IMR-90 (cell line): ENCODE measurements at regions not wholly inside any gene's neighbourhood (a gene's known extent, or its start where the extent isn't known, plus 50 kb on each side); places are given as distances from the start of the nearest gene placed in this dataset.

Experiments
- ATAC-seq: fragments of 200-7000 bp; cut with Tn5 transposase; 2 replicates; pipeline ENCODE4 v1.9.1; 2020; ENCODE audit warnings: low read depth, mild to moderate bottlenecking, moderate library complexity
- BruUV-seq: library from RNA; stranded (reverse); fragments of 400-500 nt; replicated peaks from 2 replicates; lab custom pipeline; 2021; lab: Mats Ljungman, UMichigan
- CTCF ChIA-PET: fragments of 300-600 bp; formaldehyde crosslinking; extraction: SDS; loops from one replicate; lab custom pipeline; 2021; ENCODE audit warnings: antibody characterized with exemption; lab: Yijun Ruan, JAX
- POLR2A ChIA-PET: fragments of 300-600 bp; sonication (Branson Sonifier 250); formaldehyde crosslinking; loops from one replicate; lab custom pipeline; 2022; ENCODE audit warnings: antibody characterized with exemption; ENCODE audit not compliant: unreplicated experiment; lab: Charles Lee
- DNase-seq: peaks from one replicate; pipeline ENCODE4 v3.0.0; 2013
- H2AFZ ChIP-seq: replicated peaks from 2 replicates; pipeline ENCODE3; 2013; ENCODE audit warnings: low read length, mild to moderate bottlenecking; ENCODE audit not compliant: poor library complexity
- H2AK5ac ChIP-seq: 2 replicates; pipeline ENCODE4 v1.6.1; 2013; ENCODE audit warnings: low read depth, low read length, inconsistent platforms
- H2AK9ac ChIP-seq: replicated peaks from 2 replicates; pipeline ENCODE3; 2013; ENCODE audit warnings: mild to moderate bottlenecking, low read depth, low read length, moderate library complexity; ENCODE audit not compliant: poor library complexity
- H2BK120ac ChIP-seq: 2 replicates; pipeline ENCODE4 v1.6.1; 2013; ENCODE audit warnings: low read depth, low read length, inconsistent platforms
- H2BK15ac ChIP-seq: 3 replicates; pipeline ENCODE4 v1.6.1; 2013; ENCODE audit warnings: low read depth, low read length, inconsistent platforms
- H2BK20ac ChIP-seq: 2 replicates; pipeline ENCODE4 v1.6.1; 2013; ENCODE audit warnings: low read depth, mild to moderate bottlenecking, inconsistent platforms, low read length, moderate library complexity
- H2BK5ac ChIP-seq: 2 replicates; pipeline ENCODE4 v1.6.1; 2013; ENCODE audit warnings: mild to moderate bottlenecking, low read depth, low read length, inconsistent platforms; ENCODE audit not compliant: poor library complexity, severe bottlenecking
- H3K14ac ChIP-seq: replicated peaks from 2 replicates; pipeline ENCODE4 v1.6.1; 2013; ENCODE audit warnings: low read depth, low read length, inconsistent platforms
- H3K18ac ChIP-seq: 2 replicates; pipeline ENCODE4 v1.6.1; 2013; ENCODE audit warnings: low read depth, low read length, control low read depth
- H3K23ac ChIP-seq: 2 replicates; pipeline ENCODE4 v1.6.1; 2013; ENCODE audit warnings: low read depth, low read length, inconsistent platforms
- H3K27ac ChIP-seq: 2 replicates; pipeline ENCODE4 v1.5.1; 2013; ENCODE audit warnings: mild to moderate bottlenecking, control low read depth, low read length; ENCODE audit not compliant: insufficient read depth
- H3K27me3 ChIP-seq: 2 replicates; pipeline ENCODE4 v1.6.1; 2013; ENCODE audit warnings: low read length; ENCODE audit not compliant: control insufficient read depth, insufficient read depth
- H3K36me3 ChIP-seq: 2 replicates; pipeline ENCODE4 v1.6.1; 2013; ENCODE audit warnings: low read length, mixed read lengths; ENCODE audit not compliant: control insufficient read depth, insufficient read depth
- H3K4ac ChIP-seq: 2 replicates; pipeline ENCODE4 v1.6.1; 2013; ENCODE audit warnings: low read depth, low read length, inconsistent platforms
- H3K4me1 ChIP-seq: 2 replicates; pipeline ENCODE4 v1.6.1; 2013; ENCODE audit warnings: low read length, mixed read lengths; ENCODE audit not compliant: control insufficient read depth, insufficient read depth
- H3K4me2 ChIP-seq: 2 replicates; pipeline ENCODE4 v1.6.1; 2013; ENCODE audit warnings: low read depth, mild to moderate bottlenecking, control low read depth, low read length, moderate library complexity
- H3K4me3 ChIP-seq: 2 replicates; pipeline ENCODE4 v1.5.1; 2013; ENCODE audit warnings: low read depth, mild to moderate bottlenecking, control low read depth, low read length, moderate library complexity; ENCODE audit not compliant: insufficient read depth
- H3K56ac ChIP-seq: 2 replicates; pipeline ENCODE4 v1.6.1; 2013; ENCODE audit warnings: low read length, inconsistent platforms; ENCODE audit not compliant: insufficient read depth; ENCODE audit errors: extremely low read depth
- H3K79me1 ChIP-seq, 2 experiments: 2 replicates each; pipeline ENCODE4 v1.6.1; 2013; ENCODE audit warnings: low read length in 2 of 2, inconsistent platforms in 1 of 2, low read depth in 1 of 2
- H3K9ac ChIP-seq: 2 replicates; pipeline ENCODE4 v1.6.1; 2013; ENCODE audit warnings: low read depth, low read length, control low read depth
- H3K9me1 ChIP-seq: 2 replicates; pipeline ENCODE4 v1.6.1; 2013; ENCODE audit warnings: low read length, inconsistent platforms; ENCODE audit not compliant: insufficient read depth
- H3K9me3 ChIP-seq: 2 replicates; pipeline ENCODE4 v1.6.1; 2013; ENCODE audit warnings: low read length; ENCODE audit not compliant: control insufficient read depth, insufficient read depth
- H4K20me1 ChIP-seq: 2 replicates; pipeline ENCODE4 v1.6.1; 2013; ENCODE audit warnings: low read length, inconsistent platforms; ENCODE audit not compliant: insufficient read depth
- H4K5ac ChIP-seq: 2 replicates; pipeline ENCODE4 v1.6.1; 2013; ENCODE audit warnings: mild to moderate bottlenecking, low read depth, low read length, control low read depth
- H4K8ac ChIP-seq, 2 experiments: 2 replicates each; pipeline ENCODE4 v1.6.1; 2013; ENCODE audit warnings: low read depth in 2 of 2, low read length in 2 of 2, control low read depth in 1 of 2, inconsistent platforms in 1 of 2
- H4K91ac ChIP-seq: 2 replicates; pipeline ENCODE4 v1.6.1; 2013; ENCODE audit warnings: low read depth, low read length, inconsistent platforms; ENCODE audit not compliant: insufficient read depth
- BHLHE40 ChIP-seq: fragments of 150-350 bp; IDR thresholded peaks from 2 replicates; pipeline ENCODE4 v1.6.1; 2016; ENCODE audit warnings: mild to moderate bottlenecking, low read depth, low read length
- CEBPB ChIP-seq: IDR thresholded peaks from 2 replicates; pipeline ENCODE4 v1.6.1; 2012; ENCODE audit warnings: low read depth, low read length, improper control_type of control experiment
- CHD1 ChIP-seq: IDR thresholded peaks from 2 replicates; pipeline ENCODE4 v1.6.1; 2012; ENCODE audit warnings: low read depth, low read length, improper control_type of control experiment
- CTCF ChIP-seq: conservative IDR thresholded peaks from 2 replicates; pipeline ENCODE4 v1.5.1; 2012; ENCODE audit warnings: mild to moderate bottlenecking, low read depth, low read length, improper control_type of control experiment
- ELK1 ChIP-seq: fragments of 150-350 bp; IDR thresholded peaks from 2 replicates; pipeline ENCODE4 v1.6.1; 2016; ENCODE audit warnings: low read depth, mild to moderate bottlenecking, low read length, moderate library complexity, borderline replicate concordance
- FOS ChIP-seq: fragments of 150-350 bp; IDR thresholded peaks from 2 replicates; pipeline ENCODE4 v1.6.1; 2016; ENCODE audit warnings: low read depth, low read length
- MAFK ChIP-seq: IDR thresholded peaks from 2 replicates; pipeline ENCODE4 v1.6.1; 2012; ENCODE audit warnings: low read depth, low read length, improper control_type of control experiment
- MAZ ChIP-seq: IDR thresholded peaks from 2 replicates; pipeline ENCODE4 v1.6.1; 2012; ENCODE audit warnings: low read depth, mild to moderate bottlenecking, low read length, improper control_type of control experiment, moderate library complexity, borderline replicate concordance
- MXI1 ChIP-seq: IDR thresholded peaks from 2 replicates; pipeline ENCODE4 v1.6.1; 2012; ENCODE audit warnings: low read depth, mild to moderate bottlenecking, low read length, moderate library complexity, borderline replicate concordance
- NFE2L2 ChIP-seq: fragments of 150-350 bp; IDR thresholded peaks from 2 replicates; pipeline ENCODE4 v1.6.1; 2016; ENCODE audit warnings: low read depth, mild to moderate bottlenecking, low read length
- POLR2A ChIP-seq: IDR thresholded peaks from 2 replicates; pipeline ENCODE4 v1.6.1; 2012; ENCODE audit warnings: mild to moderate bottlenecking, low read depth, low read length
- RAD21 ChIP-seq: IDR thresholded peaks from 2 replicates; pipeline ENCODE4 v1.6.1; 2012; ENCODE audit warnings: low read length, improper control_type of control experiment
- RCOR1 ChIP-seq: IDR thresholded peaks from 2 replicates; pipeline ENCODE4 v1.6.1; 2012; ENCODE audit warnings: mild to moderate bottlenecking, low read length, improper control_type of control experiment; ENCODE audit not compliant: insufficient replicate concordance
- RFX5 ChIP-seq: IDR thresholded peaks from 2 replicates; pipeline ENCODE4 v1.8.0; 2012; ENCODE audit warnings: low read depth, mild to moderate bottlenecking, low read length, moderate library complexity
- SMC3 ChIP-seq: fragments of 150-350 bp; IDR thresholded peaks from 2 replicates; pipeline ENCODE4 v1.6.1; 2016; ENCODE audit warnings: low read depth, mild to moderate bottlenecking, antibody characterized with exemption, low read length, moderate library complexity
- USF2 ChIP-seq: fragments of 150-350 bp; IDR thresholded peaks from 2 replicates; pipeline ENCODE4 v1.6.1; 2017; ENCODE audit warnings: mild to moderate bottlenecking, antibody characterized with exemption, low read length, low read depth
- WGBS, 2 experiments: methylation state at CpG; one replicate each; pipeline versions ENCODE4 v1.1.5 to v1.1.7; 2013; ENCODE audit warnings: missing lambda C conversion rate in 2 of 2; ENCODE audit not compliant: insufficient read length in 1 of 2; ENCODE audit errors: extremely low coverage in 2 of 2; 5-methylcytosine and 5-hydroxymethylcytosine counted together
- dilution Hi-C: fragments of 300-500 bp; cut with HindIII; formaldehyde crosslinking; loops from one replicate; pipeline ENCODE4 v1.14.3; 2018; ENCODE audit warnings: low sequenced_read_pairs; ENCODE audit not compliant: unreplicated experiment
- in situ Hi-C: fragments of 300-500 bp; cut with MboI; formaldehyde crosslinking; loops from 3 replicates; pipeline ENCODE4 v1.14.3; 2019; ENCODE audit warnings: low sequenced_read_pairs, inconsistent platforms, mixed read lengths
- intact Hi-C: fragments of 100-400 bp; cut with micrococcal nuclease; formaldehyde crosslinking; loops from 2 replicates; pipeline ENCODE4 v1.10.0; 2022

GRCh38 chr13:26853323-26853722 is 92.7 kb upstream of the GPR12 start:
- Histone ChIP-seq H3K56ac (no peak overlapping the region), H3K4ac (no peak overlapping the region), H2AK9ac (no peak overlapping the region), H3K9me3 (no peaks in the 10 kb centered on the region), H4K20me1 (no peaks in the 10 kb centered on the region), H2AFZ (no peak overlapping the region), H3K23ac (no peak overlapping the region), H3K79me1 (no peaks in the 10 kb centered on the region), H3K27ac (no peak overlapping the region), H3K9me1 (no peaks in the 10 kb centered on the region), H3K18ac (no peak overlapping the region), H3K4me3 (no peak overlapping the region), H3K14ac (no peak overlapping the region), H3K27me3 (no peaks in the 10 kb centered on the region; the same call in 1 of the 2 replicates), H3K4me2 (no peak overlapping the region), H3K36me3 (no peaks in the 10 kb centered on the region), H4K8ac (no peak overlapping the region), H3K9ac (no peak overlapping the region), H4K91ac (no peak overlapping the region), H2BK5ac (no peak overlapping the region), H2AK5ac (no peak overlapping the region), H4K5ac (no peak overlapping the region), H2BK20ac (no peak overlapping the region), H2BK120ac (no peak overlapping the region), H2BK15ac (no peak overlapping the region), H3K4me1 (no peaks in the 10 kb centered on the region)
- 0% methylated on average over 1 of the region's 2 CpGs; no CpG with 5 or more reads in 1 of the 2 experiments for WGBS, 2 experiments
- POLR2A ChIA-PET: no interaction called here
- ATAC-seq: no peak
- CTCF ChIA-PET: no interaction called here
- BruUV-seq: no TSS peak
- in situ Hi-C loops (no loop called here), intact Hi-C loops (no loop called here), dilution Hi-C loops (no loop called here)
- no peak for DNase-seq
- TF ChIP-seq RCOR1 (no peak), RAD21 (no peak), NFE2L2 (no peak), FOS (no peak), MAFK (no peak), RFX5 (no peak), MXI1 (no peak), USF2 (no peak), SMC3 (no peak), CTCF (no peak), CEBPB (no peak), POLR2A (no peak), ELK1 (no peak), MAZ (no peak), CHD1 (no peak), BHLHE40 (no peak)
